CD4-positive, alpha-beta T cell (primary cell): ENCODE measurements at regions not wholly inside any gene's neighbourhood (a gene's known extent, or its start where the extent isn't known, plus 50 kb on each side); places are given as distances from the start of the nearest gene placed in this dataset.

Experiments
- ATAC-seq: fragments of 200-7000 bp; cut with Tn5 transposase; one replicate; pipeline ENCODE4 v1.10.0; 2022; ENCODE audit warnings: mild to moderate bottlenecking; ENCODE audit not compliant: poor library complexity
- CTCF ChIA-PET: fragments of 350-600 bp; sonication (Branson Sonifier 250); formaldehyde crosslinking; loops from one replicate; lab custom pipeline; 2021; ENCODE audit warnings: antibody characterized with exemption, inconsistent platforms; lab: Charles Lee
- POLR2A ChIA-PET: fragments of 350-600 bp; sonication (Branson Sonifier 250); formaldehyde crosslinking; loops from one replicate; lab custom pipeline; 2021; ENCODE audit warnings: antibody characterized with exemption, inconsistent platforms; lab: Charles Lee
- DNase-seq, 14 experiments: peaks; one replicate each; pipeline ENCODE4 v3.0.0-alpha.2; 2013 to 2020; ENCODE audit warnings: mixed read lengths in 2 of 14
- H3K27ac ChIP-seq, 2 donors: one replicate each; pipeline versions ENCODE4 v1.5.1 to v1.7.0; 2013; ENCODE audit warnings: low read length in 2 of 2, low read depth in 1 of 2, mild to moderate bottlenecking in 1 of 2
- H3K27me3 ChIP-seq, 2 experiments: 1 replicate in 1 of 2; 2 replicates in 1 of 2; pipeline versions ENCODE4 v1.6.1 to v1.7.0; 2013; ENCODE audit warnings: low read length in 2 of 2, control low read depth in 1 of 2, mild to moderate bottlenecking in 1 of 2, moderate library complexity in 1 of 2; ENCODE audit not compliant: insufficient read depth in 2 of 2, control insufficient read depth in 1 of 2
- H3K36me3 ChIP-seq: one replicate; pipeline ENCODE4 v1.6.1; 2013; ENCODE audit warnings: low read length, control low read depth; ENCODE audit not compliant: insufficient read depth
- H3K4me1 ChIP-seq: one replicate; pipeline ENCODE4 v1.6.1; 2013; ENCODE audit warnings: low read length, control low read depth; ENCODE audit not compliant: insufficient read depth
- H3K4me3 ChIP-seq: one replicate; pipeline ENCODE4 v1.5.1; 2013; ENCODE audit warnings: mild to moderate bottlenecking, low read length, moderate library complexity
- H3K9me3 ChIP-seq, 2 experiments: 1 replicate in 1 of 2; 2 replicates in 1 of 2; pipeline versions ENCODE4 v1.6.1 to v1.7.0; 2013; ENCODE audit warnings: low read length in 2 of 2, mild to moderate bottlenecking in 2 of 2, control low read depth in 1 of 2, moderate library complexity in 1 of 2; ENCODE audit not compliant: control insufficient read depth in 1 of 2, insufficient read depth in 1 of 2
- H3K27ac Mint-ChIP-seq: one replicate; pipeline ENCODE4 v1.8.0; 2020; ENCODE audit warnings: mixed read lengths
- H3K27me3 Mint-ChIP-seq: one replicate; pipeline ENCODE4 v1.8.0; 2021; ENCODE audit warnings: mixed read lengths
- H3K36me3 Mint-ChIP-seq: one replicate; pipeline ENCODE4 v1.8.0; 2021; ENCODE audit warnings: low read depth, mixed read lengths
- H3K4me1 Mint-ChIP-seq: one replicate; pipeline ENCODE4 v1.8.0; 2021; ENCODE audit warnings: low read depth, mixed read lengths
- H3K4me3 Mint-ChIP-seq: one replicate; pipeline ENCODE4 v1.8.0; 2020; ENCODE audit warnings: mild to moderate bottlenecking, mixed read lengths
- H3K9me3 Mint-ChIP-seq: one replicate; pipeline ENCODE4 v1.8.0; 2020; ENCODE audit warnings: mixed read lengths
- intact Hi-C, 2 experiments: fragments of 100-400 bp; cut with DNase I in 1 of 2; cut with micrococcal nuclease in 1 of 2; formaldehyde crosslinking; loops; one replicate each; pipeline versions ENCODE4 v1.15.1 to v1.9.0; 2023 to 2025; cut with DNase I, micrococcal nuclease
- TF ChIP-seq, protein P1 (sequence below): fragments of 200-600 bp; IDR thresholded peaks from one replicate; pipeline ENCODE4 v1.8.0; 2022; ENCODE audit warnings: antibody characterized with exemption, mild to moderate bottlenecking

DNA sequence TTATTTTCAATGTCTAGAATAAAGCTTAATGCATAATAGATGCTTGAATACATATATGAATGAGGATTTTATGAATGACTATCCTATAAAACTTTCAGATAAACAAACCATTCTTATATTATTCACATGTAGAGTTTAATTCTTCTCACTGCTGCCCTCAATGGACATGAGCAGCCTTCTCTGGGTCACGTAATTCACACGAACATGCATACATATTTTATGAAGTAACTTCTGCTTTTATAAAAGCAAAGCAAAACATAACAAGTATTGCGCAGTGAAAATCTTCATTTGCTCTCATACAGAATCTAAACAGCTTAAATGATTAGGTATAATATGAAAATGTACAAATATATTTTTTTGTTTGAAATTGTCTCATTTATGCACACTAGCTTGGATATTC, 116.7 kb downstream of the TMA16 start:
- Histone ChIP-seq H3K27me3 (no peaks in the 10 kb centered on the region), H3K4me1 (no peaks in the 10 kb centered on the region), H3K4me3 (peak overlapping the region; percentile 35), H3K27ac (no peak overlapping the region), H3K36me3 (no peaks in the 10 kb centered on the region), H3K9me3 (no peaks in the 10 kb centered on the region)
- intact Hi-C loops, result no loop called here
- ATAC-seq, result no peak
- TF ChIP-seq, protein P1, sequence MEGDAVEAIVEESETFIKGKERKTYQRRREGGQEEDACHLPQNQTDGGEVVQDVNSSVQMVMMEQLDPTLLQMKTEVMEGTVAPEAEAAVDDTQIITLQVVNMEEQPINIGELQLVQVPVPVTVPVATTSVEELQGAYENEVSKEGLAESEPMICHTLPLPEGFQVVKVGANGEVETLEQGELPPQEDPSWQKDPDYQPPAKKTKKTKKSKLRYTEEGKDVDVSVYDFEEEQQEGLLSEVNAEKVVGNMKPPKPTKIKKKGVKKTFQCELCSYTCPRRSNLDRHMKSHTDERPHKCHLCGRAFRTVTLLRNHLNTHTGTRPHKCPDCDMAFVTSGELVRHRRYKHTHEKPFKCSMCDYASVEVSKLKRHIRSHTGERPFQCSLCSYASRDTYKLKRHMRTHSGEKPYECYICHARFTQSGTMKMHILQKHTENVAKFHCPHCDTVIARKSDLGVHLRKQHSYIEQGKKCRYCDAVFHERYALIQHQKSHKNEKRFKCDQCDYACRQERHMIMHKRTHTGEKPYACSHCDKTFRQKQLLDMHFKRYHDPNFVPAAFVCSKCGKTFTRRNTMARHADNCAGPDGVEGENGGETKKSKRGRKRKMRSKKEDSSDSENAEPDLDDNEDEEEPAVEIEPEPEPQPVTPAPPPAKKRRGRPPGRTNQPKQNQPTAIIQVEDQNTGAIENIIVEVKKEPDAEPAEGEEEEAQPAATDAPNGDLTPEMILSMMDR, result no peak
- peaks cover 8% of the 10 kb centered on the region for H3K27me3 Mint-ChIP-seq
- CTCF ChIA-PET, result interaction anchor here (1.5 kb wide), 1 partner anchor 13 kb away, joined by 3 read pairs; no protein-coding TSS in a partner anchor
- H3K36me3 Mint-ChIP-seq, result no peaks in the 10 kb centered on the region
- POLR2A ChIA-PET, result no interaction called here
- no peaks in the 10 kb centered on the region for H3K9me3 Mint-ChIP-seq
- peak in 2 of 14 experiments; percentile 25 to 26 for DNase-seq
- H3K4me3 Mint-ChIP-seq, result no peak overlapping the region
- peaks cover 31% of the 10 kb centered on the region for H3K4me1 Mint-ChIP-seq
- H3K27ac Mint-ChIP-seq, result no peak overlapping the region

DNA sequence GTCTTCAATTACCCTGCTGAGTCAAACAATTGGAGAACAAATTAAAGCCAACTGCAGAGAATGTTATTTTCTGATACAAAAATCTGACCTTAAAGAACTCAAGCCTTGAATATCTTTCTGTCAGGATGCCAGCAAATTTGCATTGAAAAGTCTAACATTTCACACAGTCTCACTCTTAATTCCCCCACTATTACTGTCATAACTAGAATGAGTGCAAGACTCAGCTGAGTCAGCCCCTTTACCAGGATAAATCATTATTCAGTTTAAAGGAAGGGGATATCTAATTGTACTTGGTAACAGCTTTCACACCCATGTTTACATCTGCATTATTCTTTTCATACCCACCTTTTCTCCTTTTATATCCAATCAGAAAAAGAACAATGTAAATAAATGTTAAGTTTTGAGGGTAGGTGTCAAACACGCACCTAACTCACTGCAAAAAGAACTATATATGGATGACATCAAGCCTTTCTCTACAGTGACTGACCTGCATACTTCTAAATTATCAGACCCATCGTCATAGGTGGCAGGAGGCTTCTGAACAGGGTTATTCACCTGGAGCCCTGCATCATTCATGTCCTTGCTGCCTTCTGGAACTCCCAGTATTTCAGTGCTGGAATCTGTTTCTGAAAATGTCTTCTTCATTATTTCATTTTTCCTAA, 117.4 kb downstream of the TMA16 start:
- DNase-seq (no peak), ATAC-seq (no peak)
- no peaks in the 10 kb centered on the region for H3K36me3 ChIP-seq
- ChIA-PET POLR2A (no interaction called here), CTCF (no interaction called here)
- no peaks in the 10 kb centered on the region for H3K4me1 ChIP-seq
- no peak overlapping the region for H3K27ac ChIP-seq
- Mint-ChIP-seq H3K27me3 (peaks cover 7% of the 10 kb centered on the region), H3K4me3 (no peak overlapping the region), H3K4me1 (peaks cover 24% of the 10 kb centered on the region), H3K36me3 (no peaks in the 10 kb centered on the region), H3K27ac (no peak overlapping the region), H3K9me3 (no peaks in the 10 kb centered on the region)
- peak overlapping the region; percentile 35 for H3K4me3 ChIP-seq
- H3K9me3 ChIP-seq, result no peaks in the 10 kb centered on the region
- H3K27me3 ChIP-seq, result no peaks in the 10 kb centered on the region
- intact Hi-C loops, result no loop called here
- TF ChIP-seq, protein P1, result no peak

DNA sequence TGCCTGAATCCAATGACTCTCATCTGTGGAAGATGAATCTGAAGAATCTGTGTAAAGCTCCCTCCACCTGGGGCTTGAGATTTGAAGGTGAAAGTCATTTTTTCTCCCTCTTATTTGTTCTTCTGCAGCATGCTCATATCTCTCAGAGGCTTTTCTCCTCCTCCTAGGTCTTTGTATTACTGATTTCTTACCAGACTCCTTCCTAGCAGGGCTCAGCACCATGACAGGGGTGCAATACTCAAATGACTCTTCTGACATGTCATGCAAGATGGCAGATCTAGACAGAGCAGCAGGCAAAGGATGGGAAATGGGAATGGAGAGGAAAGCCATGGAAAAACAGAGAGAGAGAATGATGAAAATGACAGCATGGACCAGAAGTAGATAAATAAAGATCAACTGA, 118.3 kb downstream of the TMA16 start:
- Mint-ChIP-seq H3K4me3 (no peak overlapping the region), H3K4me1 (peaks cover 19% of the 10 kb centered on the region)
- peak overlapping the region; percentile 35 for H3K4me3 ChIP-seq

More for the DNA sequence above, 118.3 kb downstream of the TMA16 start:
- Histone ChIP-seq H3K4me1 (no peaks in the 10 kb centered on the region), H3K27me3 (no peaks in the 10 kb centered on the region), H3K36me3 (no peaks in the 10 kb centered on the region), H3K27ac (no peak overlapping the region), H3K9me3 (no peaks in the 10 kb centered on the region)
- TF ChIP-seq, protein P1, result no peak
- Mint-ChIP-seq H3K27ac (no peak overlapping the region), H3K27me3 (peaks cover 4% of the 10 kb centered on the region), H3K36me3 (no peaks in the 10 kb centered on the region), H3K9me3 (no peaks in the 10 kb centered on the region)
- ChIA-PET POLR2A (no interaction called here), CTCF (no interaction called here)
- DNase-seq (no peak), ATAC-seq (no peak)
- intact Hi-C loops, result no loop called here
